Fibroblast of lung (primary cell): ENCODE measurements at regions not wholly inside any gene's neighbourhood (a gene's known extent, or its start where the extent isn't known, plus 50 kb on each side); places are given as distances from the start of the nearest gene placed in this dataset.
A peak's percentile ranks its signal among the peaks of the same experiment; 100 is the strongest.

Experiments
- DNase-seq, 2 donors: peaks; one replicate each; pipeline versions ENCODE4 v3.0.0 to v3.0.0-alpha.2; 2010; ENCODE audit warnings: low read depth in 2 of 2
- H2AFZ ChIP-seq: 2 replicates; pipeline ENCODE4 v1.5.1; 2012; ENCODE audit warnings: low read length, control low read depth, inconsistent platforms
- H3K27ac ChIP-seq: 2 replicates; pipeline ENCODE4 v1.5.1; 2011; ENCODE audit warnings: low read length, control low read depth; ENCODE audit not compliant: insufficient read depth
- H3K27me3 ChIP-seq: 2 replicates; pipeline ENCODE4 v1.5.1; 2011; ENCODE audit warnings: mild to moderate bottlenecking, low read length; ENCODE audit not compliant: control insufficient read depth, insufficient read depth
- H3K36me3 ChIP-seq: 2 replicates; pipeline ENCODE4 v1.5.1; 2011; ENCODE audit warnings: low read length; ENCODE audit not compliant: control insufficient read depth, insufficient read depth
- H3K4me1 ChIP-seq: 2 replicates; pipeline ENCODE4 v1.5.1; 2011; ENCODE audit warnings: low read length; ENCODE audit not compliant: control insufficient read depth, insufficient read depth; ENCODE audit errors: extremely low read depth
- H3K4me2 ChIP-seq: 2 replicates; pipeline ENCODE4 v1.5.1; 2011; ENCODE audit warnings: low read length, control low read depth; ENCODE audit not compliant: insufficient read depth; ENCODE audit errors: extremely low read depth
- H3K4me3 ChIP-seq, 4 experiments: fragments of 200-600 bp in 1 of 4; sonication (generic) in 1 of 4; replicated peaks in 1 of 4; 2 replicates each; pipeline ENCODE4 v1.5.1; 2011 to 2016; ENCODE audit warnings: low read length in 4 of 4, low read depth in 3 of 4, mild to moderate bottlenecking in 3 of 4, control low read depth in 2 of 4, inconsistent platforms in 1 of 4, mixed read lengths in 1 of 4; ENCODE audit not compliant: insufficient read depth in 1 of 4; ENCODE audit errors: control extremely low read depth in 1 of 4
- H3K79me2 ChIP-seq: 2 replicates; pipeline ENCODE4 v1.5.1; 2012; ENCODE audit warnings: mild to moderate bottlenecking, low read length, inconsistent platforms; ENCODE audit not compliant: control insufficient read depth, insufficient read depth
- H3K9ac ChIP-seq: 2 replicates; pipeline ENCODE4 v1.5.1; 2011; ENCODE audit warnings: mild to moderate bottlenecking, low read length, control low read depth; ENCODE audit not compliant: insufficient read depth
- H3K9me3 ChIP-seq: 2 replicates; pipeline ENCODE4 v1.5.1; 2012; ENCODE audit warnings: low read depth, low read length; ENCODE audit not compliant: control insufficient read depth, insufficient read depth
- H4K20me1 ChIP-seq: 2 replicates; pipeline ENCODE4 v1.5.1; 2011; ENCODE audit warnings: low read length; ENCODE audit not compliant: control insufficient read depth, insufficient read depth; ENCODE audit errors: extremely low read depth
- EZH2 ChIP-seq: IDR thresholded peaks from 2 replicates; pipeline ENCODE4 v1.5.1; 2012; ENCODE audit warnings: low read length, control low read depth, mild to moderate bottlenecking; ENCODE audit errors: missing control alignments
- TF ChIP-seq, protein P1 (sequence below), 2 donors: IDR thresholded peaks in 1 of 2; conservative IDR thresholded peaks in 1 of 2; 1 replicate in 1 of 2; 2 replicates in 1 of 2; pipeline ENCODE4 v1.5.1; 2011 to 2012; ENCODE audit warnings: low read length in 2 of 2, control low read depth in 1 of 2, inconsistent platforms in 1 of 2, low read depth in 1 of 2, mild to moderate bottlenecking in 1 of 2

DNA sequence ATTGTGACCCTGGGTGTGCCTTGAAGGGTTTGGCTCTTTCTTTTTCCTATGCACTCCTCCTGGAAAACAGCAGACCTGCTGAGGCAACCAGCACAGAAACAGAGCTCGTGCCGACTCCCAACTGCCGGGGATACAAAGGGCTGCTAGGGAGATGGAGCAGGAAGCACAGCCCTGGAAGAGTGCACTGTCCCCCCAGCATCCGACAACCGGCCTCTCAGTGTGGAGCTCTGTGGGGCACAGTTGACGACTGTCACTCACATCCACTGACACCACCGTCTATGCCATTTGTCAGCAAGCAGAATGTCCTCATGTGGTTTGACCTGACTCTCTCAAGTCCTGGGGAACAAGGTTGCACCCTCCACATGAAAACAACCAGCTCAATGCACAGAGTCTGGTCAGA lies 290.4 kb downstream of the TNS1 start:
- Histone ChIP-seq H3K9me3 (no peaks in the 10 kb centered on the region), H3K27me3 (no peaks in the 10 kb centered on the region), H3K79me2 (no peaks in the 10 kb centered on the region), H3K4me2 (no peak overlapping the region), H3K27ac (no peak overlapping the region), H3K9ac (no peak overlapping the region), H2AFZ (no peak overlapping the region), H3K36me3 (no peaks in the 10 kb centered on the region), H3K4me3 (no peak overlapping the region), H4K20me1 (no peaks in the 10 kb centered on the region), H3K4me1 (peaks cover 11% of the 10 kb centered on the region)
- DNase-seq: no peak
- TF ChIP-seq, protein P1, sequence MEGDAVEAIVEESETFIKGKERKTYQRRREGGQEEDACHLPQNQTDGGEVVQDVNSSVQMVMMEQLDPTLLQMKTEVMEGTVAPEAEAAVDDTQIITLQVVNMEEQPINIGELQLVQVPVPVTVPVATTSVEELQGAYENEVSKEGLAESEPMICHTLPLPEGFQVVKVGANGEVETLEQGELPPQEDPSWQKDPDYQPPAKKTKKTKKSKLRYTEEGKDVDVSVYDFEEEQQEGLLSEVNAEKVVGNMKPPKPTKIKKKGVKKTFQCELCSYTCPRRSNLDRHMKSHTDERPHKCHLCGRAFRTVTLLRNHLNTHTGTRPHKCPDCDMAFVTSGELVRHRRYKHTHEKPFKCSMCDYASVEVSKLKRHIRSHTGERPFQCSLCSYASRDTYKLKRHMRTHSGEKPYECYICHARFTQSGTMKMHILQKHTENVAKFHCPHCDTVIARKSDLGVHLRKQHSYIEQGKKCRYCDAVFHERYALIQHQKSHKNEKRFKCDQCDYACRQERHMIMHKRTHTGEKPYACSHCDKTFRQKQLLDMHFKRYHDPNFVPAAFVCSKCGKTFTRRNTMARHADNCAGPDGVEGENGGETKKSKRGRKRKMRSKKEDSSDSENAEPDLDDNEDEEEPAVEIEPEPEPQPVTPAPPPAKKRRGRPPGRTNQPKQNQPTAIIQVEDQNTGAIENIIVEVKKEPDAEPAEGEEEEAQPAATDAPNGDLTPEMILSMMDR (conservative IDR thresholded peaks at IDR 0.05 in 1 of 2, IDR thresholded peaks at IDR 0.05 in 1 of 2; ENCODE audit: low read depth in 1 of 2, low read length in 2 of 2): no peak
- no peak for TF ChIP-seq EZH2

DNA sequence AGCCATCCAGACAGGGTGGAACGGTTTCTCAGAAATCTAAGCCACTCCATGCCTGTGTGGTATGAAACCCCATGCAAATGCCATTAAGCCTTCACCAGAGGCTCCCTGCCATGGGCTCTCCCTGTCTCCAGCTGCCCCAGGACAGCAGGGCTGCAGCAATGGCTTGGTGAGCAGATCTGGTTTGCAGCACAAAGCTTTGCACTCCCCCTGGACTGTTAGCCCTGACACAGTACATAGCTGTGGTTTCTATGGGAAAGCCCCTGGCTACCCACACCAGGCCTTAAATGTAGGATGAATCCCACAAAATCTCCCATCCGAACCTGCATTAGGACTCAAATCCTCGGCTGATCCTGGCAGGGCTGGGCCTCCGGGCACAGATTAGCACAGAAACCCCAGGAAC lies 291.6 kb downstream of the TNS1 start:
- H3K9me3 ChIP-seq: no peaks in the 10 kb centered on the region
- H3K36me3 ChIP-seq: no peaks in the 10 kb centered on the region
- no peak for TF ChIP-seq EZH2
- TF ChIP-seq, protein P1 (conservative IDR thresholded peaks at IDR 0.05 in 1 of 2, IDR thresholded peaks at IDR 0.05 in 1 of 2; ENCODE audit: low read depth in 1 of 2, low read length in 2 of 2): no peak
- H3K4me3 ChIP-seq: no peak overlapping the region
- H4K20me1 ChIP-seq: no peaks in the 10 kb centered on the region
- DNase-seq: peak in 1 of 2 donors; percentile 89
- no peak overlapping the region for H3K9ac ChIP-seq
- H3K4me2 ChIP-seq: no peak overlapping the region
- H3K4me1 ChIP-seq: peaks cover 18% of the 10 kb centered on the region
- H3K79me2 ChIP-seq: no peaks in the 10 kb centered on the region
- no peak overlapping the region for H3K27ac ChIP-seq
- H2AFZ ChIP-seq: no peak overlapping the region
- H3K27me3 ChIP-seq: no peaks in the 10 kb centered on the region

DNA sequence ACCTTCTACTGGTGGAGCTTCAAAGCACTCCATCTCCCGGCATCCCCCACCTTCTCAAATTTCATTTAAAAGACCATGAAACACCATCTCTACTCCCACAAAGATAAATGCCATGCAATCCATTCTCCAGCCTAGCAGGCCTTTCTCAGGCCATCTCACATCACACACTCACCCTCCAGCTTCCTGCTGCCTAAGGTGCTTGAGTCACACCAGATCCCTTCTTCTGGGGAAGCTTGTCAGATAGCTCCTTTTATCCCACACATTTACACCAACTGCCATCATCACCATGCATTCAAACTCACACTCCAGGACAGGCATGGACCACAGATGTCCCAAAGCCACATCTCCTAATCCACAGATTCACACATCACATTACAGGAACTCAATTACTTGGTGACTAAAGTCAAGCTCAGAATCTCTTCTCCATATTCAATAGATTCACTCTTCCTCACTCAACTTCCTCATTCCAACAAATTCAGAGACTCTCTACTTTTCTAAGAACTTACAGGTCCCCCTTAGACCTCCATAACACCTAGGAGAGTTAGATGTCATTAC lies 292.5 kb downstream of the TNS1 start:
- no peaks in the 10 kb centered on the region for H4K20me1 ChIP-seq
- H3K4me2 ChIP-seq: no peak overlapping the region
- TF ChIP-seq EZH2: no peak
- TF ChIP-seq, protein P1 (conservative IDR thresholded peaks at IDR 0.05 in 1 of 2, IDR thresholded peaks at IDR 0.05 in 1 of 2; ENCODE audit: low read depth in 1 of 2, low read length in 2 of 2): no peak
- H3K36me3 ChIP-seq: no peaks in the 10 kb centered on the region
- H3K79me2 ChIP-seq: no peaks in the 10 kb centered on the region
- no peak overlapping the region for H3K9ac ChIP-seq
- no peak overlapping the region for H3K4me3 ChIP-seq
- no peak overlapping the region for H2AFZ ChIP-seq
- H3K27ac ChIP-seq: no peak overlapping the region
- DNase-seq: peak in 1 of 2 donors; percentile 87
- H3K27me3 ChIP-seq: no peaks in the 10 kb centered on the region
- no peaks in the 10 kb centered on the region for H3K9me3 ChIP-seq
- H3K4me1 ChIP-seq: peaks cover 18% of the 10 kb centered on the region
